ENCODE measurements at regions not wholly inside any gene's neighbourhood (a gene's known extent, or its start where the extent isn't known, plus 50 kb on each side); places are given as distances from the start of the nearest gene placed in this dataset.
"Not testable (repeated sequence)": the region's sequence is repeated elsewhere in the genome, so short reads cannot be mapped to it uniquely, and the experiment has no call there.

DNA sequence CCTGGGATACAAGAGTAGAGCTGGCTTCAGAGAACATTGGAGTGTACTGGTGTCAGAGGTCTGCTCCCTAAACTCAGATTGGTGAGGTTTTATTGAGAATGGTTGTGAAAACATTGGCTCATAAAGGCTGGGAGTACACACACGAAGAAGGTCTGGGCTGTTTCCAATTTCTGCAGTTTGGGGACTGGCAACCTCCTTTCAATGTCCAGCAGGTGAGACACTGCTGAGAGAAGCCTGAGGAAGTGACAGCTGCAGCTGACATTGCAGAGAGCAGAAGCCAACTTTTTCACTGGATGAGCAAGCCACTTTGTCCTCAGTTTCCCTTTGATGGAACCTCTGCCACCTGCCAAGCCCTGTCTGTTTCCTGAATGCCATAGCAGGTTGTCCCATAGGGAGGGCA lies 346.6 kb upstream of the SPRED2 start:
- DNase-seq, result no peak

GRCh38 chr2:65778137-65778536 lies 345.7 kb upstream of the SPRED2 start:
- DNase-seq, result no peak

DNA sequence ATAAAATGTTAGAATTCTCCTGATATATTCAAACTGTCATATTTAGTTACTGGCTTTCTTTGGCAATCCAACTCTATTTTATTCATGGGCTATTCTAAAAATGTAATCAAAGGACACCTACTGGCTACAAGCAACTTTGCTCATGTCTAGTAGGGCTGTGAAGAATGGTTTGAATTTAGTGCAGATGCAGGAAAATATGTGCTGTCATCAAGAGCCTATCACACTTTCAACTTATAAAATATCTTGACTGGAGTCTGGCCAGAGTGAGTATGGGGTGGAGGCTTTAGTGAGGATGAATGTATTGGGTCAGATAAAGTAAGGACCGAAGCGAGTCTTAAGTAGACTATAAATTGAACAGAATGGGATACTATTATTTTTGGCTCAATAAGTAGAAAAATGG lies 343.4 kb upstream of the SPRED2 start:
- DNase-seq, result no peak

DNA sequence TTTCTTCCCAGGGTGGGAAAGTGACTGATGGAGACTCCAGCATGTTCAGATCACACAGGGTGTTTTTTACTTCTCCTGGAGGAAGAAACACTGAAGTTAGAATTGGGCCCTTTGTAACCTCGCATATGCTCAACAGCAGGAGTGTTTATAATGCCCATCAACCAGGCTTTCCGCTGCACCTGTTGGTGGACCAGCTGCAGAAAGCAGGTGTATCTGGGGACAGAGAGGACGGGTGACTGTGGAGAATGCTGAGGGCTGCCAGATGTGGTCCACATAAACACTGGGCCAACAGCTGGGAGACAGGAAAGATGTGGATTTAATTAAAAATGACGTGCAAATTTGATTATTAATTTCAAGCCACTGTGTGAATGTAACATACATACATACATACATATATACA lies 335.5 kb upstream of the SPRED2 start:
- peak; percentile 18 for DNase-seq

GRCh38 chr2:65766768-65767267 lies 334.4 kb upstream of the SPRED2 start:
- DNase-seq, result no peak

DNA sequence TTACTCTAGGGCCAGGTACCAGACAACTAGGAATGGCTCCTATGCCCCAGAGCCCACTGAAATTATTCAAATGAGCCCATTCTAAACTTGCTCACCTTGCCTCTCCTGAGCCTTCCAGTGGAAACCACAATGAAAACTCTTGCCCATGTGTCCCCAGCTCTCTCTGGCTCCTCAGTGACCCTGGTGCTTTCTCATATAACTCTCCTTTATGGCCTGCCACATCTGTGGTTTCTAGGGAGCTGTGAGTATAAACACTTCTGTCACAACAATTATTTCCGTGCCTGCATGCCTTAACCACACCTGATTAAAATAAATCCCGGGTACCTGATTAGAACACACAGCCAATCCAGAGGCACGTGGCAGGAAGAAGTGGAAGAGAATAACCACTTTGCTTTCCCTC lies 333.0 kb upstream of the SPRED2 start:
- DNase-seq, result no peak

DNA sequence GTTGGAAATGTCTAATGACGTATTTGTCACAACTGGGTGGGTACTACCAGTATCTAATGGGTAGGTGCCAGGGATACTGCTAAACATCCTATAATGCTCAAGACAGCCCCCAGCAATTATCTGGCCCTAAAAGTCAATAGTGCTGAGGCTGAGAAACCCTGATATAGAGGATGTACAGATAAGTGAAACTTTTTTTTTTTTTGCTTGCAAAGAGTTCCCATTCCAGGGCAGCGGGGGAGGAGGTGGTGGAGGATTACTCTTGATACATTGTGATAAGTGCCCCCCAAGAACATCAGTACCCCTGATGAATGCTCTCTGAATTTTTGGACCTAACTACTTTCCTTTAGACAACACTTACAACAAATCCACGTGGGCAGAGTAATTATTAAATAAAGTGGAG lies 329.7 kb upstream of the SPRED2 start:
- DNase-seq, result no peak

DNA sequence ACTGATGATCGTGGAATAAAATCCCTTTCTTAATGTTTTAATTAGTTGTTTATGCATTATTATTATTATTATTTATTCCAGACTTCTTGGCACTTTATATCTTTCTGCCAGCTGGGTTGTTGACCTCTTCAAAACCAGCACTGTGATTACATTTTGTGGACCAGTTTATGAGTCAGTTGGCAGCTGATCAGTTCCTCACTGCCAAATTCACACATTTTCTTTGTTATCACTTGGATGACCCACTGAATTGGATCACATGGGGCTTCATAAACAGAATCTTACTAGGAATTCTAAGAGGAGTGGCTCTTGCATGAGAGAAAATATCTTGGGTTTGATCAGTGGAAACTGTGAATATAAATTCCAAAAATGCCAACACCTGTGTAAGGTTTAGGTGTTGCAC lies 321.8 kb upstream of the SPRED2 start:
- no peak for DNase-seq

GRCh38 chr2:65751408-65751807 lies 319.0 kb upstream of the SPRED2 start:
- DNase-seq, result no peak

- no peak for DNase-seq
Measured at GRCh38 chr2:65749545-65749944, 317.1 kb upstream of the SPRED2 start.

DNA sequence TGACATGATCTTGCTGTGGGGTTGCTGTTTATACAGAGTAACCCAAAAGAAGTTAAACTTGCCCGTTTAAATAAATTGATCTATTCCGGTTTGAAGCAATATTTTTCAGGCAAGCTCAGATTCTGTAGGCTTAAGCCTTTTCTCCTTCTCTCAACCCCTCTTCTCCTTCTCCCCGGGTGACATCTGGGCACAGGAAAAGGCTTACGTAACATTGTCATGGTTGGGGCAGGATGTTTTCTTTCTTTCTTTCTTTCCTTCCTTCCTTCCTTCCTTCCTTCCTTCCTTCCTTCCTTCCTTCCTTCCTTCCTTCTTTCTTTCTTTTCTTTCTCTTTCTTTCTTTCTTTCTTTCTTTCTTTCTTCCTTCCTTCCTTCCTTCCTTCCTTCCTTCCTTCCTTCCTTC lies 315.5 kb upstream of the SPRED2 start:
- DNase-seq, result not testable (repeated sequence)

DNA sequence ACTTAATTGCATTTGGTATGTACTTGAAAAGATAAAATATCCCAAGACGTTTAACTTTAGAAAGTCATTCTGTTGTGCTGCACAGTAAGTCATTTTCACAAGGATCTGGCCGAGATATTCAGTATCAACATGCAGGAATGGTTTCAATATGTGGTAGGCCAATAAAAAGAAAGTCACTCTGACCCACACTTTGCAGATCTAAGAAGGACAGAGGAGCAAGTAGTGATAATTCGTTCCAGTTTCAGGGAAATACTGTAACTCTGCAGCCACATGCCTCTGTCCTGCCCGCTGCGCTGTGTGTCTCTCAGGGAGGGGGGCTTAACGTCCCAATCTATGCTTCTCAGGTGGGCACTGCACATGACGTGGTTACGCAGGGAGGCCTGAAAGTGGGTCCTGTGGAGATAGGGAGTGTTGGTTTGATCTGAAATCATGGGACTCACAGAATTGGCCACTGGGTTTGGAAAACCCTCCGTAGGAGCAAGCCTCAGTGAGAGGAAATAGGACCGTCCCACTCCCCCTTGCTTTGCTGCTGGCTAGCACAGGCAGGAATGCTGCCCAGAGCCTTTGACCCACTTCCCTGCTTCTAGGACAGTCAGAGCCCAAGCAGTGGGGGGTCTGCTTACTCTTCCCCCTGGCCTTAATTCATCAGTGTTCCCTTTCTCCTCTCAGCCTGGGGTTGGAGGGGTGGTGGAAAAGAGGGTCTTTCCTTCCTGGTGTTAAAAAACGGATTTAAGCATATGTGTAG lies 314.7 kb upstream of the SPRED2 start:
- DNase-seq, result no peak

DNA sequence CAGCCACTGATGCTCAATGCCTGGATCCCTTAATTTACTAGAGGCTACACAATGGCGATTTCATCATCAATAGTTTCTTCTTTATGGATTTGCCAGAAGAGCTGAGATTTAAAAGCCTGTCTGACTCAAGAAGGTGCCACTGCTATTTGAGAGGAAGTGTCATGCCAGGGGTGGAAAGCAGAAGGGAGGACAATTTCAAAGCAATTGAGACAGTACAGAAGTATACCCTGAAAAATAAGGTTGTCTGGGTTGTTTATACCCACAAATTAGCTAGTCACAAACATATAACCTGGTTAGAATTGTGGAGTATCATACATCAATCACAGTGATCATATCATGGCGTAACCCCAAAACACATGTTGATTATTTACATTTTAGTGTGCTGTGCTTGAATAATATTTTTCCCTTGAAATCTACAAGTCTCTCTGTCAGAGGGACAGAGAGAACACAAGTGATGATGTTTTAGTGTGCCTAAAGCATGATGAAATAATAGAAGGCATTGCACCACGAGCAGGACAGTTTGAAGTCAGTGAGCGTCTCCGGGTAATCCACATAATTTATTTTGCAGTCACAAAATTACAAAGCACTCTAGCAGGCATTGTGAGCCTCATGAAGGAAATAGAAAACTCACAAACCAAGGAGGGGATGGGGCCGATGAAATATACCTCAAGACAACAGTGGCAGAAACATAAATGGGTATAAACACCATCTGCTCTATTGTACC lies 312.2 kb upstream of the SPRED2 start:
- no peak for DNase-seq

- DNase-seq, result no peak
Measured at GRCh38 chr2:65742977-65743376, 310.6 kb upstream of the SPRED2 start.

- no peak for DNase-seq
Measured at GRCh38 chr2:65739927-65740326, 307.5 kb upstream of the SPRED2 start.

GRCh38 chr2:65737452-65738011 lies 305.1 kb upstream of the SPRED2 start:
- no peak for DNase-seq

DNA sequence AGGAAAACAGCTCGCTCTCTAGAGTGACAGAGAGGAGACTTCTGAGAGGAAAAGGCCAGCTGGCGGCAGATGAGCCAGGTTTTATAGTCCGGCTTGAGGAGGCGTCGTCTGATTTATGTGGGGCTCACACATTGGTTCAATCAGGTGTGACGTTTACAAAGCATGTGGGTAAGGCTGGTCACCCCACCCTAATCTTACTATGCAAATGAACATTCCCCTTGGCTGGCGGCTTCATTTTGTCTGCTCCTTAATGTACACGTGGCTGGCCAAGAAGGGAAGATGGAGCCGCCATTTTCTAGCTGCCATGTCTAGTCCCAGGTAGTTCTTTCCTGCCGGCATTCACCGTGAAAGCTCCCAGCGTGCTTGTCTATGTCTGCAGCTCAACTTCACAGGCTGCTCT lies 299.1 kb upstream of the SPRED2 start:
- DNase-seq, result no peak

GRCh38 chr2:65730186-65730585 lies 297.8 kb upstream of the SPRED2 start:
- DNase-seq, result no peak

DNA sequence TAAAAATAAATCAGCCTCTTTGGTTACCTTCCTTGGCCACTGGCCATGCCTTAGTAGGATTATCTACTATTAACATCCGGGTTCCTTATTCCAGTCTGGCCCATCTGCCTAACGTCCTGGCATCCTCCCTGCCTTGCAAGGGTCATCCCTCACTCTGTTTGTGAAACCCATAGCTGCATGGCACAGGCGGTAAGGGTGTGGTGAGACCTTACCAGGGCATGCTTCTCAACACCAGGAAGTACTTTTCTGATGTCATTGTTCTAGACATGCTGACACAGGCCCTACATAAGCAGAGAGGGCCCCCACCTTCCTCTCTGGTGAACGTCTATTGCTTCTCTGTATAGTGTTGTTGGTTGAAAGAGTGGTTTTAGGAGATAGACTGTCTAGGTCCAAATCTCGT lies 296.8 kb upstream of the SPRED2 start:
- DNase-seq, result no peak

- DNase-seq, result no peak
Measured at GRCh38 chr2:65728477-65729180, 296.2 kb upstream of the SPRED2 start.

DNA sequence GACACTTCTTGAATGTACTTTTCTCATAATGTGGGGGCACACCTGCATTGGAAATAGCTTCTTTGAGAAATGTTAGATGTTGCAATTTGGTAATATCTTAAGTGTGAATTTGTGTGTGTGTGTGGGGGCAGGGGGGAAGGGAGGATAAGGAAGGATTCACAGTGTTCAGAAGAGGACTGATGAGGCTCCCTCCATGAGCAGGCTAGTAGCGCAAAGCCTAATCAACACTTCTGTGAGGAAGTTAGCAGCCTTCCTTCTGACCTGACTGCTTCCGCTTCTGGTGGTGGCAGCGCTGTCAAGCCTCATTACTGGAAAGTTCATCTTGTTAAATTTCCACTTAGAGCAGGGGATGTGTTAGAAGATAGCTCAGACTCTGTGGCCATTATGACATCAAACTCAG lies 295.4 kb upstream of the SPRED2 start:
- no peak for DNase-seq

DNA sequence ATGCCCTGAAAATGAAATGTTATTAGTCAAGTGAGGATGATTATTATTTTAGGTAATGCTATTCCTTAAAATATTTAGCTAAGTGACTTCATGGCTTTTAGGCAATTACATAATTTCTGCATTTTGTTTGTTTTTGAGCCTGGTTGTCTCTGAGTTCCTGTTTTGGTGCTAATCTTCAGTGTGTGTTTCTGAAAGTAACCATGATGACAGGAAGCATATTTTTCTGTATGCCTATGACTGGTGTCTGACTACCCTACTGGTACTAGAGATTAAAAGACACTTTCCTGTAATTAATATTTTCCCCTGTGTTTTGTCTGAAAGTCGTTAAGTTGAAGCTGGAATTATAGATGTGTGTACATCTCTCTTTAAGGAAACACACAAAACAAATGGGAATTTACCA lies 295.0 kb upstream of the SPRED2 start:
- no peak for DNase-seq

DNA sequence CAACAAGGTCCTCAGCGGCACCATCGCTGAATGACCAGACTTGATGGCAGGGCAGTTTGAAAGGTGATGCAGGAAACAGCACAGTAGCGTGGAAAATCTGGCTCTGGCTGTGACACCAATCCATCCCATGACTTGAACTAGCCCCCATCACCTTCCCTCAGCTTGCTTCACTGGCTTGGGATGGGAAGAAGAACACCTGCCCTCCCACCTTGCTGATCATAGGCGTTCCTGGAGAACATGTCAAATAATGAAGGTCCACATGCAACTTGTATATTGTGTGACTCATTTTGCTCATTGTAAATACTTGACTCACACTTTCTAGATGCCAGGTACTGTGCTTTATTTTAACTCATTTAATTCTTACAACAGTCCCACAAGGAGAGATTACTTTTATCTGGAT lies 292.4 kb upstream of the SPRED2 start:
- no peak for DNase-seq

DNA sequence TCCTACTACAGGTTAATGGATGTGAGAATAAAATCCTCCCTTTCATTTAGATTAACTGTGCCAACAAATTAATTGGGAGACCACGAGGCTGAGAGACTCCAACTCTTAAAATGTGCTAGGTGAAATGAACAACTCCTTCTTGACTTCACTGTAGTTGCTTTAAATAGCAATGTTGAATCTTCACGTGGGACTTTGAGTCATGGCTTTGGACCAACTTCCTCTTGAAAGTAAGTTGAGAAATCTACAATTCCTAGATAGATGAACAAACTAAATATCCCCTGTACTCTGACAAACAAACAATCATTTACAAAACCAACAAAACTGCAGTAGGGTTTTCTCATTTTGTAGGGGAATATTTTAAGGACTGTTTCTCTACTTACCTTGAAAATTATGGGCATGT lies 291.9 kb upstream of the SPRED2 start:
- no peak for DNase-seq

Data from SHP77 treated with DMSO at 0.1 percent for 48 hours (cell line).